IMR-90 (cell line): ENCODE measurements at regions not wholly inside any gene's neighbourhood (a gene's known extent, or its start where the extent isn't known, plus 50 kb on each side); places are given as distances from the start of the nearest gene placed in this dataset.

Source experiments
- ATAC-seq: fragments of 200-7000 bp; cut with Tn5 transposase; 2 replicates; pipeline ENCODE4 v1.9.1; 2020; ENCODE audit warnings: low read depth, mild to moderate bottlenecking, moderate library complexity
- BruUV-seq: library from RNA; stranded (reverse); fragments of 400-500 nt; replicated peaks from 2 replicates; lab custom pipeline; 2021; lab: Mats Ljungman, UMichigan
- CTCF ChIA-PET: fragments of 300-600 bp; formaldehyde crosslinking; extraction: SDS; loops from one replicate; lab custom pipeline; 2021; ENCODE audit warnings: antibody characterized with exemption; lab: Yijun Ruan, JAX
- POLR2A ChIA-PET: fragments of 300-600 bp; sonication (Branson Sonifier 250); formaldehyde crosslinking; loops from one replicate; lab custom pipeline; 2022; ENCODE audit warnings: antibody characterized with exemption; ENCODE audit not compliant: unreplicated experiment; lab: Charles Lee
- DNase-seq: peaks from one replicate; pipeline ENCODE4 v3.0.0; 2013
- H2AFZ ChIP-seq: replicated peaks from 2 replicates; pipeline ENCODE3; 2013; ENCODE audit warnings: low read length, mild to moderate bottlenecking; ENCODE audit not compliant: poor library complexity
- H2AK5ac ChIP-seq: 2 replicates; pipeline ENCODE4 v1.6.1; 2013; ENCODE audit warnings: low read depth, low read length, inconsistent platforms
- H2AK9ac ChIP-seq: replicated peaks from 2 replicates; pipeline ENCODE3; 2013; ENCODE audit warnings: mild to moderate bottlenecking, low read depth, low read length, moderate library complexity; ENCODE audit not compliant: poor library complexity
- H2BK120ac ChIP-seq: 2 replicates; pipeline ENCODE4 v1.6.1; 2013; ENCODE audit warnings: low read depth, low read length, inconsistent platforms
- H2BK15ac ChIP-seq: 3 replicates; pipeline ENCODE4 v1.6.1; 2013; ENCODE audit warnings: low read depth, low read length, inconsistent platforms
- H2BK20ac ChIP-seq: 2 replicates; pipeline ENCODE4 v1.6.1; 2013; ENCODE audit warnings: low read depth, mild to moderate bottlenecking, inconsistent platforms, low read length, moderate library complexity
- H2BK5ac ChIP-seq: 2 replicates; pipeline ENCODE4 v1.6.1; 2013; ENCODE audit warnings: mild to moderate bottlenecking, low read depth, low read length, inconsistent platforms; ENCODE audit not compliant: poor library complexity, severe bottlenecking
- H3K14ac ChIP-seq: replicated peaks from 2 replicates; pipeline ENCODE4 v1.6.1; 2013; ENCODE audit warnings: low read depth, low read length, inconsistent platforms
- H3K18ac ChIP-seq: 2 replicates; pipeline ENCODE4 v1.6.1; 2013; ENCODE audit warnings: low read depth, low read length, control low read depth
- H3K23ac ChIP-seq: 2 replicates; pipeline ENCODE4 v1.6.1; 2013; ENCODE audit warnings: low read depth, low read length, inconsistent platforms
- H3K27ac ChIP-seq: 2 replicates; pipeline ENCODE4 v1.5.1; 2013; ENCODE audit warnings: mild to moderate bottlenecking, control low read depth, low read length; ENCODE audit not compliant: insufficient read depth
- H3K27me3 ChIP-seq: 2 replicates; pipeline ENCODE4 v1.6.1; 2013; ENCODE audit warnings: low read length; ENCODE audit not compliant: control insufficient read depth, insufficient read depth
- H3K36me3 ChIP-seq: 2 replicates; pipeline ENCODE4 v1.6.1; 2013; ENCODE audit warnings: low read length, mixed read lengths; ENCODE audit not compliant: control insufficient read depth, insufficient read depth
- H3K4ac ChIP-seq: 2 replicates; pipeline ENCODE4 v1.6.1; 2013; ENCODE audit warnings: low read depth, low read length, inconsistent platforms
- H3K4me1 ChIP-seq: 2 replicates; pipeline ENCODE4 v1.6.1; 2013; ENCODE audit warnings: low read length, mixed read lengths; ENCODE audit not compliant: control insufficient read depth, insufficient read depth
- H3K4me2 ChIP-seq: 2 replicates; pipeline ENCODE4 v1.6.1; 2013; ENCODE audit warnings: low read depth, mild to moderate bottlenecking, control low read depth, low read length, moderate library complexity
- H3K4me3 ChIP-seq: 2 replicates; pipeline ENCODE4 v1.5.1; 2013; ENCODE audit warnings: low read depth, mild to moderate bottlenecking, control low read depth, low read length, moderate library complexity; ENCODE audit not compliant: insufficient read depth
- H3K56ac ChIP-seq: 2 replicates; pipeline ENCODE4 v1.6.1; 2013; ENCODE audit warnings: low read length, inconsistent platforms; ENCODE audit not compliant: insufficient read depth; ENCODE audit errors: extremely low read depth
- H3K79me1 ChIP-seq, 2 experiments: 2 replicates each; pipeline ENCODE4 v1.6.1; 2013; ENCODE audit warnings: low read length in 2 of 2, inconsistent platforms in 1 of 2, low read depth in 1 of 2
- H3K9ac ChIP-seq: 2 replicates; pipeline ENCODE4 v1.6.1; 2013; ENCODE audit warnings: low read depth, low read length, control low read depth
- H3K9me1 ChIP-seq: 2 replicates; pipeline ENCODE4 v1.6.1; 2013; ENCODE audit warnings: low read length, inconsistent platforms; ENCODE audit not compliant: insufficient read depth
- H3K9me3 ChIP-seq: 2 replicates; pipeline ENCODE4 v1.6.1; 2013; ENCODE audit warnings: low read length; ENCODE audit not compliant: control insufficient read depth, insufficient read depth
- H4K20me1 ChIP-seq: 2 replicates; pipeline ENCODE4 v1.6.1; 2013; ENCODE audit warnings: low read length, inconsistent platforms; ENCODE audit not compliant: insufficient read depth
- H4K5ac ChIP-seq: 2 replicates; pipeline ENCODE4 v1.6.1; 2013; ENCODE audit warnings: mild to moderate bottlenecking, low read depth, low read length, control low read depth
- H4K8ac ChIP-seq, 2 experiments: 2 replicates each; pipeline ENCODE4 v1.6.1; 2013; ENCODE audit warnings: low read depth in 2 of 2, low read length in 2 of 2, control low read depth in 1 of 2, inconsistent platforms in 1 of 2
- H4K91ac ChIP-seq: 2 replicates; pipeline ENCODE4 v1.6.1; 2013; ENCODE audit warnings: low read depth, low read length, inconsistent platforms; ENCODE audit not compliant: insufficient read depth
- ELK1 ChIP-seq: fragments of 150-350 bp; IDR thresholded peaks from 2 replicates; pipeline ENCODE4 v1.6.1; 2016; ENCODE audit warnings: low read depth, mild to moderate bottlenecking, low read length, moderate library complexity, borderline replicate concordance
- MAFK ChIP-seq: IDR thresholded peaks from 2 replicates; pipeline ENCODE4 v1.6.1; 2012; ENCODE audit warnings: low read depth, low read length, improper control_type of control experiment
- MXI1 ChIP-seq: IDR thresholded peaks from 2 replicates; pipeline ENCODE4 v1.6.1; 2012; ENCODE audit warnings: low read depth, mild to moderate bottlenecking, low read length, moderate library complexity, borderline replicate concordance
- NFE2L2 ChIP-seq: fragments of 150-350 bp; IDR thresholded peaks from 2 replicates; pipeline ENCODE4 v1.6.1; 2016; ENCODE audit warnings: low read depth, mild to moderate bottlenecking, low read length
- WGBS, 2 experiments: methylation state at CpG; one replicate each; pipeline versions ENCODE4 v1.1.5 to v1.1.7; 2013; ENCODE audit warnings: missing lambda C conversion rate in 2 of 2; ENCODE audit not compliant: insufficient read length in 1 of 2; ENCODE audit errors: extremely low coverage in 2 of 2; 5-methylcytosine and 5-hydroxymethylcytosine counted together
- dilution Hi-C: fragments of 300-500 bp; cut with HindIII; formaldehyde crosslinking; loops from one replicate; pipeline ENCODE4 v1.14.3; 2018; ENCODE audit warnings: low sequenced_read_pairs; ENCODE audit not compliant: unreplicated experiment
- in situ Hi-C: fragments of 300-500 bp; cut with MboI; formaldehyde crosslinking; loops from 3 replicates; pipeline ENCODE4 v1.14.3; 2019; ENCODE audit warnings: low sequenced_read_pairs, inconsistent platforms, mixed read lengths
- intact Hi-C: fragments of 100-400 bp; cut with micrococcal nuclease; formaldehyde crosslinking; loops from 2 replicates; pipeline ENCODE4 v1.10.0; 2022

- H3K56ac ChIP-seq, result no peak overlapping the region
- no peaks in the 10 kb centered on the region for H3K9me1 ChIP-seq
- no peak overlapping the region for H3K27ac ChIP-seq
- no peak overlapping the region for H2AK9ac ChIP-seq
- intact Hi-C loops (no loop called here), dilution Hi-C loops (no loop called here), in situ Hi-C loops (no loop called here)
- H3K4ac ChIP-seq, result no peak overlapping the region
- no peak overlapping the region for H2AK5ac ChIP-seq
- BruUV-seq, result no TSS peak
- H3K18ac ChIP-seq, result no peak overlapping the region
- H4K20me1 ChIP-seq, result no peaks in the 10 kb centered on the region
- no peak overlapping the region for H4K8ac ChIP-seq
- H2BK15ac ChIP-seq, result no peak overlapping the region
- H3K9me3 ChIP-seq, result no peaks in the 10 kb centered on the region
- H2AFZ ChIP-seq, result no peak overlapping the region
- H3K27me3 ChIP-seq, result no peaks in the 10 kb centered on the region
- H3K9ac ChIP-seq, result no peak overlapping the region
- no peak overlapping the region for H4K5ac ChIP-seq
- no peak overlapping the region for H4K91ac ChIP-seq
- CTCF ChIA-PET, result no interaction called here
- DNase-seq (no peak), ATAC-seq (no peak)
- H2BK120ac ChIP-seq, result no peak overlapping the region
- H2BK20ac ChIP-seq, result no peak overlapping the region
- H3K14ac ChIP-seq, result no peak overlapping the region
- no peak overlapping the region for H2BK5ac ChIP-seq
- H3K23ac ChIP-seq, result no peak overlapping the region
- H3K4me3 ChIP-seq, result no peak overlapping the region
- no peaks in the 10 kb centered on the region for H3K79me1 ChIP-seq
- TF ChIP-seq NFE2L2 (no peak), ELK1 (no peak), MAFK (no peak), MXI1 (no peak)
- H3K4me1 ChIP-seq, result no peaks in the 10 kb centered on the region
- POLR2A ChIA-PET, result no interaction called here
- no peak overlapping the region for H3K4me2 ChIP-seq
- no CpG with 5 or more reads among the region's 1 CpG for WGBS, 2 experiments
- no peaks in the 10 kb centered on the region for H3K36me3 ChIP-seq
Observed at GRCh38 chr2:58616961-58617360, 375.8 kb upstream of the FANCL start.
